Stomach (tissue), 4 donors: ENCODE measurements at regions not wholly inside any gene's neighbourhood (a gene's known extent, or its start where the extent isn't known, plus 50 kb on each side); places are given as distances from the start of the nearest gene placed in this dataset.
"Not testable (repeated sequence)": the region's sequence is repeated elsewhere in the genome, so short reads cannot be mapped to it uniquely, and the experiment has no call there.

ENCODE experiments used
- EP300 ChIP-seq: sonication (generic); formaldehyde crosslinking; IDR thresholded peaks from one replicate; pipeline ENCODE4 v1.6.1; 2017; ENCODE audit warnings: antibody characterized with exemption
- POLR2A ChIP-seq, 4 donors: fragments of 450-650 bp; IDR thresholded peaks; one replicate each; pipeline ENCODE4 v1.6.1; 2016; ENCODE audit warnings: antibody characterized with exemption in 4 of 4, control low read depth in 2 of 4, mild to moderate bottlenecking in 1 of 4, moderate library complexity in 1 of 4
- POLR2AphosphoS5 ChIP-seq, 3 donors: sonication (generic); formaldehyde crosslinking; IDR thresholded peaks; one replicate each; pipeline ENCODE4 v1.6.1; 2016; ENCODE audit warnings: antibody characterized with exemption in 3 of 3
- TF ChIP-seq, protein P1 (sequence below), 7 experiments: fragments of 450-650 bp in 4 of 7; fragments of 200-600 bp in 3 of 7; sonication (generic) in 3 of 7; IDR thresholded peaks; one replicate each; pipeline ENCODE4 v1.5.1; 2016 to 2019; ENCODE audit warnings: antibody characterized with exemption in 7 of 7, control low read depth in 2 of 7, mild to moderate bottlenecking in 1 of 7

GRCh38 chr21:7937297-7937696 lies 2584.1 kb upstream of the TPTE start:
- not testable (repeated sequence) for TF ChIP-seq POLR2AphosphoS5 (IDR thresholded peaks at IDR 0.05); POLR2A (IDR thresholded peaks at IDR 0.05); EP300
- TF ChIP-seq, protein P1, sequence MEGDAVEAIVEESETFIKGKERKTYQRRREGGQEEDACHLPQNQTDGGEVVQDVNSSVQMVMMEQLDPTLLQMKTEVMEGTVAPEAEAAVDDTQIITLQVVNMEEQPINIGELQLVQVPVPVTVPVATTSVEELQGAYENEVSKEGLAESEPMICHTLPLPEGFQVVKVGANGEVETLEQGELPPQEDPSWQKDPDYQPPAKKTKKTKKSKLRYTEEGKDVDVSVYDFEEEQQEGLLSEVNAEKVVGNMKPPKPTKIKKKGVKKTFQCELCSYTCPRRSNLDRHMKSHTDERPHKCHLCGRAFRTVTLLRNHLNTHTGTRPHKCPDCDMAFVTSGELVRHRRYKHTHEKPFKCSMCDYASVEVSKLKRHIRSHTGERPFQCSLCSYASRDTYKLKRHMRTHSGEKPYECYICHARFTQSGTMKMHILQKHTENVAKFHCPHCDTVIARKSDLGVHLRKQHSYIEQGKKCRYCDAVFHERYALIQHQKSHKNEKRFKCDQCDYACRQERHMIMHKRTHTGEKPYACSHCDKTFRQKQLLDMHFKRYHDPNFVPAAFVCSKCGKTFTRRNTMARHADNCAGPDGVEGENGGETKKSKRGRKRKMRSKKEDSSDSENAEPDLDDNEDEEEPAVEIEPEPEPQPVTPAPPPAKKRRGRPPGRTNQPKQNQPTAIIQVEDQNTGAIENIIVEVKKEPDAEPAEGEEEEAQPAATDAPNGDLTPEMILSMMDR (IDR thresholded peaks at IDR 0.05) = not testable (repeated sequence)
